Stimulated activated naive CD8-positive, alpha-beta T cell treated with anti-CD3 and anti-CD28 coated beads, Interleukin-15, Interleukin-2, amounts not matched to agents 100 ng/mL and 50 ng/mL, for 24 hours (primary cell): ENCODE measurements at regions not wholly inside any gene's neighbourhood (a gene's known extent, or its start where the extent isn't known, plus 50 kb on each side); places are given as distances from the start of the nearest gene placed in this dataset.
A peak's percentile ranks its signal among the peaks of the same experiment; 100 is the strongest.

ENCODE experiments used
- H3K27ac Mint-ChIP-seq: one replicate; pipeline ENCODE4 v1.8.0; 2021; ENCODE audit warnings: mild to moderate bottlenecking, mixed read lengths
- H3K27me3 Mint-ChIP-seq: one replicate; pipeline ENCODE4 v1.8.0; 2021; ENCODE audit warnings: mixed read lengths
- H3K36me3 Mint-ChIP-seq: one replicate; pipeline ENCODE4 v1.8.0; 2021; ENCODE audit warnings: low read depth, mixed read lengths
- H3K4me1 Mint-ChIP-seq: one replicate; pipeline ENCODE4 v1.8.0; 2021; ENCODE audit warnings: low read depth, mixed read lengths
- H3K4me3 Mint-ChIP-seq: one replicate; pipeline ENCODE4 v1.8.0; 2021; ENCODE audit warnings: mild to moderate bottlenecking, mixed read lengths
- H3K9me3 Mint-ChIP-seq: one replicate; pipeline ENCODE4 v1.8.0; 2021; ENCODE audit warnings: mixed read lengths

GRCh38 chr20:4095639-4096038 lies 53.0 kb upstream of the SMOX start:
- H3K27ac Mint-ChIP-seq: no peak overlapping the region
- peaks cover 10% of the 10 kb centered on the region for H3K9me3 Mint-ChIP-seq

GRCh38 chr20:4091490-4092479 lies 56.8 kb upstream of the SMOX start:
- Mint-ChIP-seq H3K27ac (no peak overlapping the region), H3K27me3 (peaks cover 11% of the 10 kb centered on the region)

More at GRCh38 chr20:4095639-4096038, 53.0 kb upstream of the SMOX start:
- Mint-ChIP-seq H3K27me3 (peaks cover 11% of the 10 kb centered on the region), H3K4me3 (no peak overlapping the region), H3K36me3 (no peaks in the 10 kb centered on the region), H3K4me1 (peaks cover 5% of the 10 kb centered on the region)

GRCh38 chr20:4090756-4091489 lies 57.7 kb upstream of the SMOX start:
- H3K9me3 Mint-ChIP-seq: peaks cover 10% of the 10 kb centered on the region
- no peak overlapping the region for H3K4me3 Mint-ChIP-seq
- no peak overlapping the region for H3K27ac Mint-ChIP-seq

More at GRCh38 chr20:4091490-4092479, 56.8 kb upstream of the SMOX start:
- no peak overlapping the region for H3K4me3 Mint-ChIP-seq
- no peaks in the 10 kb centered on the region for H3K36me3 Mint-ChIP-seq
- peaks cover 10% of the 10 kb centered on the region for H3K9me3 Mint-ChIP-seq
- peaks cover 5% of the 10 kb centered on the region for H3K4me1 Mint-ChIP-seq

GRCh38 chr20:4089756-4090487 lies 58.7 kb upstream of the SMOX start:
- Mint-ChIP-seq H3K4me3 (no peak overlapping the region), H3K36me3 (no peaks in the 10 kb centered on the region), H3K9me3 (peaks cover 3% of the 10 kb centered on the region), H3K4me1 (peaks cover 13% of the 10 kb centered on the region), H3K27me3 (peaks cover 4% of the 10 kb centered on the region), H3K27ac (no peak overlapping the region)

More at GRCh38 chr20:4090756-4091489, 57.7 kb upstream of the SMOX start:
- H3K4me1 Mint-ChIP-seq: peaks cover 5% of the 10 kb centered on the region
- H3K36me3 Mint-ChIP-seq: no peaks in the 10 kb centered on the region
- peaks cover 11% of the 10 kb centered on the region for H3K27me3 Mint-ChIP-seq

GRCh38 chr20:4088766-4089165 lies 59.9 kb upstream of the SMOX start:
- no peak overlapping the region for H3K27ac Mint-ChIP-seq

GRCh38 chr20:4087923-4088322 lies 60.7 kb upstream of the SMOX start:
- Mint-ChIP-seq H3K36me3 (no peaks in the 10 kb centered on the region), H3K9me3 (no peaks in the 10 kb centered on the region), H3K27me3 (no peaks in the 10 kb centered on the region), H3K4me3 (no peak overlapping the region), H3K27ac (no peak overlapping the region), H3K4me1 (peaks cover 28% of the 10 kb centered on the region)

More at GRCh38 chr20:4088766-4089165, 59.9 kb upstream of the SMOX start:
- Mint-ChIP-seq H3K36me3 (no peaks in the 10 kb centered on the region), H3K27me3 (no peaks in the 10 kb centered on the region), H3K9me3 (no peaks in the 10 kb centered on the region), H3K4me1 (peaks cover 22% of the 10 kb centered on the region), H3K4me3 (no peak overlapping the region)

GRCh38 chr20:4086771-4087687 lies 61.6 kb upstream of the SMOX start:
- H3K4me3 Mint-ChIP-seq: no peak overlapping the region
- H3K27me3 Mint-ChIP-seq: no peaks in the 10 kb centered on the region
- no peak overlapping the region for H3K27ac Mint-ChIP-seq
- peaks cover 4% of the 10 kb centered on the region for H3K36me3 Mint-ChIP-seq
- H3K4me1 Mint-ChIP-seq: peaks cover 37% of the 10 kb centered on the region
- H3K9me3 Mint-ChIP-seq: no peaks in the 10 kb centered on the region

GRCh38 chr20:4084721-4085120 lies 63.9 kb upstream of the SMOX start:
- Mint-ChIP-seq H3K4me3 (no peak overlapping the region), H3K36me3 (peaks cover 4% of the 10 kb centered on the region), H3K27me3 (no peaks in the 10 kb centered on the region), H3K9me3 (peaks cover 5% of the 10 kb centered on the region), H3K27ac (no peak overlapping the region), H3K4me1 (peaks cover 39% of the 10 kb centered on the region)

GRCh38 chr20:4084096-4084495 lies 64.5 kb upstream of the SMOX start:
- Mint-ChIP-seq H3K27ac (no peak overlapping the region), H3K36me3 (peaks cover 4% of the 10 kb centered on the region), H3K4me1 (peaks cover 39% of the 10 kb centered on the region), H3K27me3 (no peaks in the 10 kb centered on the region), H3K4me3 (no peak overlapping the region), H3K9me3 (peaks cover 5% of the 10 kb centered on the region)

GRCh38 chr20:4083098-4083865 lies 65.3 kb upstream of the SMOX start:
- Mint-ChIP-seq H3K36me3 (peaks cover 4% of the 10 kb centered on the region), H3K9me3 (peaks cover 5% of the 10 kb centered on the region), H3K27me3 (no peaks in the 10 kb centered on the region), H3K4me3 (no peak overlapping the region), H3K4me1 (peaks cover 46% of the 10 kb centered on the region), H3K27ac (no peak overlapping the region)

- Mint-ChIP-seq H3K4me1 (peaks cover 49% of the 10 kb centered on the region), H3K9me3 (peaks cover 5% of the 10 kb centered on the region), H3K27me3 (no peaks in the 10 kb centered on the region), H3K27ac (peak overlapping the region; percentile 80), H3K4me3 (peak overlapping the region; percentile 56), H3K36me3 (peaks cover 4% of the 10 kb centered on the region)
Measured at GRCh38 chr20:4082406-4083097, 66.1 kb upstream of the SMOX start.

GRCh38 chr20:4081421-4081820 lies 66.1 kb upstream of the RNF24 start:
- Mint-ChIP-seq H3K4me3 (no peak overlapping the region), H3K27me3 (no peaks in the 10 kb centered on the region), H3K9me3 (peaks cover 5% of the 10 kb centered on the region), H3K4me1 (peaks cover 49% of the 10 kb centered on the region), H3K27ac (peak overlapping the region; percentile 29), H3K36me3 (peaks cover 4% of the 10 kb centered on the region)

GRCh38 chr20:4076671-4077070 lies 61.3 kb upstream of the RNF24 start:
- Mint-ChIP-seq H3K9me3 (peaks cover 3% of the 10 kb centered on the region), H3K4me3 (no peak overlapping the region), H3K4me1 (peaks cover 15% of the 10 kb centered on the region), H3K36me3 (no peaks in the 10 kb centered on the region), H3K27me3 (no peaks in the 10 kb centered on the region), H3K27ac (no peak overlapping the region)
